ENCODE measurements at regions not wholly inside any gene's neighbourhood (a gene's known extent, or its start where the extent isn't known, plus 50 kb on each side); places are given as distances from the start of the nearest gene placed in this dataset.
"Not testable (repeated sequence)": the region's sequence is repeated elsewhere in the genome, so short reads cannot be mapped to it uniquely, and the experiment has no call there.

GRCh38 chr22:23431337-23432072 lies 148.6 kb downstream of the IGLL1 start:
- TF ChIP-seq ZFX (IDR thresholded peaks at IDR 0.05; ENCODE audit: borderline replicate concordance) = no peak
- no peak for TF ChIP-seq CTCF (IDR thresholded peaks at IDR 0.05)
- H3K27ac ChIP-seq = 0 out of 2 replicates have a peak overlapping the region, but pooled peaks have one; percentile 3

DNA sequence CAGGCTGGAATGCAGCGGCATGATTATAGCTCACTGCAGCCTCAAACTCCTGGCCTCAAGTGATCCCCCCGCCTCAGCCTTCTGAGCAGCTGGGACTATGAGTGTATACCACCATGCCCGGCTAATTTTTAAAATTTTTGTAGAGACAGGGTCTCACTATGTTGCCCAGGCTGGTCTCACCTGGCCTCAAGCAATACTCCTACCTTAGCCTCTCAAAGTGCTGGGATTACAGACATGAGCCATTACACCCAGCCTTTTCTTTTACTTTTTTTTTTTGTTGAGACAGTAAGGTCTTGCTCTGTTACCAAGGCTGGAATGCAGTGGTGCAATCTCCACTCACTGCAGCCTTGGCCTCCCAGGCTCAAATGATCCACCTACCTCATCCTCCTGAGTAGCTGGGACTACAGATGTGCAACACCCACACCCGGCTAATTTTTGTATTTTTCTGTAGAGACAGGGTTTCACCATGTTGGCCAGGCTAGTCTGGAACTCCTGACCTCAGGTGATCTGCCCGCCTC lies 155.5 kb downstream of the IGLL1 start:
- not testable (repeated sequence) for H3K27ac ChIP-seq

- no peak for TF ChIP-seq ZFX (IDR thresholded peaks at IDR 0.05; ENCODE audit: borderline replicate concordance)
- H3K27ac ChIP-seq = no peak overlapping the region
Measured at GRCh38 chr22:23424031-23424430, 156.1 kb downstream of the IGLL1 start.

DNA sequence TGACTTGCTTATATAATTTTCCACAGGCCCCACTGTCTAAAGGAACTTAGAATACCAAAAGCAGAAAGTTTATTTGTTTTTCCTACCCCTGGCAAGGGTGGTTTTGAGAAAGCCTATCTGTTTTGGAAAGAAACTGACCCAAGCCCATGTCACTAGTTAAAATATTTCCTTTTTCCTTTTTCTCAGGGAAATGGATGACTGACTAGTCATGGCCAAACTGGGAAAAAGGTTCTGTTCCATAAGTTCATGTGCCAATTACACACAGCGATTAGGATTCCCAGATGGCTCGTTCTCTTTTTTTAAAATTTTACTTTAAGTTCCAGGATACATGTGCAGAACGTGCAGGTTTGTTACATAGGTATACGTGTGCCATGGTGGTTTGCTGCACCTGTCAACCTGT lies 157.8 kb downstream of the IGLL1 start:
- not testable (repeated sequence) for H3K27ac ChIP-seq

DNA sequence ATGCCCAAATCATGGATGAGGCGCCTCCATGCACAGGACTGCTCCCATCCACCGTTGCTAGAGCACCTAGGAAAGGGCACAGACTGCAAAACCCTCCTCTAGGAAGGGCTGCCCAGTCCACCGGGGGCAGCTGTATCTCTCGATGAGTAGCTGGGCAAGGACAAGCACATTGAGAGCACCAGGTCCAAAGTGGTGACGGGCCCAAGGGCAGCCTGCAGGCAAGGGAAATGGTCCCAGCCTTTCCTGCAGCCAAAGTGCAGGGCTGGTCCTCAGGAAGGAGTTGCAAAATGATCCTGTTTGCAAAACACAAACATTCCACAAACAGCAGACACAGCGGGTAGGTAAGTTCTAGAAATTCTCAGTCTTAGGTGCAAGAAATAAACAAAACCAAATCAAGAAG lies 158.8 kb downstream of the IGLL1 start:
- not testable (repeated sequence) for H3K27ac ChIP-seq

- no peak for TF ChIP-seq ZFX (IDR thresholded peaks at IDR 0.05; ENCODE audit: borderline replicate concordance)
- no peak for TF ChIP-seq CTCF (IDR thresholded peaks at IDR 0.05)
- H3K27ac ChIP-seq = no peak overlapping the region
Measured at GRCh38 chr22:23419931-23420330, 160.2 kb downstream of the IGLL1 start.

GRCh38 chr22:23419171-23419570 lies 160.9 kb downstream of the IGLL1 start:
- no peak overlapping the region for H3K27ac ChIP-seq
- TF ChIP-seq CTCF (IDR thresholded peaks at IDR 0.05) (no peak), ZFX (IDR thresholded peaks at IDR 0.05; ENCODE audit: borderline replicate concordance) (no peak)

DNA sequence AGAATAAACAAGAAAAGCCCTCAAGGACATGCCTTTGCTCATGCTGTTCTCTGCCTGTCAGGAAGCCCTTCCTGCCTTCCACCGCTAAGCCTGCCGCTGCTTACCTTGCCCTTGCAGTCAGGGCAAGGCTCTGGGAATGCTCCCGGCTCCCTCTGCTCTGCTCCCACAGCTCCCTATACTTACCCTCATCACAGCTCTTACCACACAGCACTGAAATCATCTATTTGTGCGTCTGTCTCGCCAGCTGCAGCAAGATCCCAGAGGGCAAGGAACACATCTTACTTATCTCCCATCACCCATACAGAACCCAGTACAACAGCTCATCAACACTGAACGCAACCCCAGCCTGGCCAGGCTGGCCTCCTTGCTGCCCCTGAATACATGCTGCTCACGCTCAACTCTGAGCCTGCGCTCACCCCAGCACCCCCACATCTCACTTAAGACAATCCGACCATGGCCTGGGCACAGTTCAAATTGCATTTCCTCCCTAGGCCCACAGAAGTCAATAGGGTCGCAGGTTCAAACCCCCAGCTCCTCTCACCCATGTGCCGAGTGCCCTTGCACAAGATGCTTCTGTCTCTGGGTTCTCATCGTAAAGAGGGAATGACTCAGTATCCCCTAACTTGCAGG lies 161.8 kb downstream of the IGLL1 start:
- no peak overlapping the region for H3K27ac ChIP-seq
- no peak for TF ChIP-seq CTCF (IDR thresholded peaks at IDR 0.05)
- no peak for TF ChIP-seq ZFX (IDR thresholded peaks at IDR 0.05; ENCODE audit: borderline replicate concordance)

DNA sequence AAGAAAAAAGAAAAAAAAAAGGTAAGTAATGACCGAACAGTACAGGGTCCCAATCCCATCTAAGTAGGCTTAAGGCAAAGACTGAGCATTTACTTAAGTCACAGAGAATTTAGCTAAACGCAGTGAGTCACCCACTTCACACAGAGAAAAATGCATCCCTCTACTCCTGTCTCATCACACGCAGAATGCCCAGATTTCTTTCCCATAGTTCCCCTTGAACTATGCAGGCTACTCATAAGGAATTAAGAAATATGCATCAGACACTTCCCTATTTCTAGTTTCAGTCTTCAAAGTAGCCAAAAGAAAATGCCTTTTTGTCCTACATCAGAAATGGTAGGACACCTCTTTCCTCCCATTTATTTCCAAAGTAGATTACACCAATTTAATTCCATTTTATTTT lies 162.8 kb downstream of the IGLL1 start:
- H3K27ac ChIP-seq = not testable (repeated sequence)

DNA sequence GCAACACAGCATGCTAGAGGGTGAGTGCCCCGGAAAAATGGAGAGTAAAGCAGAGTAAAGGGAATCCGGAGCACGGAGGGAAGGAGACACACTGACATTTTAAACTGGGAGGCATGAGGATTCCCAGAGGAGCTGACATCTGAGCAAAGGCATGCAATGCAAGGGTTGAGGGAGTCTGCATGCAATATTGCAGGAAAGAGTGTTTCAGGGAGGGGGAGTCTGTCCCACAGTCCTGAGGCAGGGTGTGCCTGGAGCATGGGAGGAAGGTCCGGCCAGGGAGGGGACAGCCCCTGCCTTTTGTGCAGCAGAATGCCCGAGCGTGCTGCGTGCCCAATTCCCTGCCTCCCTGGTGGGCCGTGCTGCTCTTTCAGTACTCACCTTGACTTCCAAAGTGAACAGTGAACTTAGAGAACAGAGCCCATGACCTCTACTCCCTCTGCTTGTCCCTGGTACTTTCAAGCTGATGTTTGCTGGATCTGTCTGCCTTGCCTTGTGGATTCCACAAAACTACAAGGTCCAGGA lies 163.9 kb downstream of the IGLL1 start:
- H3K27ac ChIP-seq = not testable (repeated sequence)
